HG03378 (cell line): ENCODE measurements at regions not wholly inside any gene's neighbourhood (a gene's known extent, or its start where the extent isn't known, plus 50 kb on each side); places are given as distances from the start of the nearest gene placed in this dataset.

Experiments
- ATAC-seq: cut with Tn5 transposase; IDR thresholded peaks from one replicate; pipeline ENCODE4 v1.9.1; 2021; ENCODE audit warnings: mild to moderate bottlenecking, moderate library complexity; ENCODE audit not compliant: unreplicated experiment

- no peak for ATAC-seq
These were observed 77.4 kb upstream of the ALDH1B1 start for GRCh38 chr9:38315085-38315595.

- ATAC-seq: no peak
These were observed 79.1 kb upstream of the ALDH1B1 start for GRCh38 chr9:38313421-38313820.

GRCh38 chr9:38312406-38312805 lies 80.1 kb upstream of the ALDH1B1 start:
- no peak for ATAC-seq

- no peak for ATAC-seq
These were observed 80.9 kb upstream of the ALDH1B1 start for GRCh38 chr9:38311382-38312270.

GRCh38 chr9:38309324-38310195 lies 82.9 kb upstream of the ALDH1B1 start:
- no peak for ATAC-seq

- ATAC-seq: no peak
These were observed 84.4 kb upstream of the ALDH1B1 start for GRCh38 chr9:38308136-38308535.

- ATAC-seq: no peak
These were observed 85.6 kb upstream of the ALDH1B1 start for GRCh38 chr9:38306899-38307298.

GRCh38 chr9:38305582-38305981 lies 86.9 kb upstream of the ALDH1B1 start:
- ATAC-seq: no peak

GRCh38 chr9:38301376-38302106 lies 91.0 kb upstream of the ALDH1B1 start:
- no peak for ATAC-seq

GRCh38 chr9:38299856-38300255 lies 92.6 kb upstream of the ALDH1B1 start:
- ATAC-seq: no peak

GRCh38 chr9:38298904-38299303 lies 93.6 kb upstream of the ALDH1B1 start:
- no peak for ATAC-seq

- ATAC-seq: no peak
These were observed 94.0 kb upstream of the ALDH1B1 start for GRCh38 chr9:38298503-38298902.

- ATAC-seq: no peak
These were observed 95.7 kb upstream of the ALDH1B1 start for GRCh38 chr9:38296807-38297206.

GRCh38 chr9:38295764-38296163 lies 96.7 kb upstream of the ALDH1B1 start:
- ATAC-seq: no peak

GRCh38 chr9:38294220-38294960 lies 98.1 kb upstream of the ALDH1B1 start:
- no peak for ATAC-seq

GRCh38 chr9:38293022-38293421 lies 99.5 kb upstream of the ALDH1B1 start:
- ATAC-seq: no peak

- no peak for ATAC-seq
These were observed 100.0 kb upstream of the ALDH1B1 start for GRCh38 chr9:38292480-38292879.

- ATAC-seq: no peak
These were observed 102.6 kb upstream of the ALDH1B1 start for GRCh38 chr9:38289866-38290245.

GRCh38 chr9:38289236-38289865 lies 103.2 kb upstream of the ALDH1B1 start:
- ATAC-seq: no peak

- no peak for ATAC-seq
These were observed 104.0 kb upstream of the ALDH1B1 start for GRCh38 chr9:38288502-38288901.
